GM21619 (cell line): ENCODE measurements at regions not wholly inside any gene's neighbourhood (a gene's known extent, or its start where the extent isn't known, plus 50 kb on each side); places are given as distances from the start of the nearest gene placed in this dataset.
"Not testable (repeated sequence)": the region's sequence is repeated elsewhere in the genome, so short reads cannot be mapped to it uniquely, and the experiment has no call there.

Source experiments
- ATAC-seq: cut with Tn5 transposase; IDR thresholded peaks from one replicate; pipeline ENCODE4 v1.9.1; 2021; ENCODE audit not compliant: unreplicated experiment

- ATAC-seq, result no peak
Observed at GRCh38 chr4:164293203-164293602, 460.7 kb upstream of the SMIM31 start.

- no peak for ATAC-seq
Observed at GRCh38 chr4:164293743-164294142, 460.2 kb upstream of the SMIM31 start.

GRCh38 chr4:164301430-164301829, 452.5 kb upstream of the SMIM31 start:
- ATAC-seq, result no peak

GRCh38 chr4:164304101-164304639, 449.8 kb upstream of the SMIM31 start:
- ATAC-seq, result peak; percentile 80

GRCh38 chr4:164304861-164305260, 449.1 kb upstream of the SMIM31 start:
- ATAC-seq, result no peak

- no peak for ATAC-seq
Observed at GRCh38 chr4:164307262-164307661, 446.7 kb upstream of the SMIM31 start.

- no peak for ATAC-seq
Observed at GRCh38 chr4:164312671-164313070, 441.3 kb upstream of the SMIM31 start.

- ATAC-seq, result no peak
Observed at GRCh38 chr4:164313853-164314252, 440.1 kb upstream of the SMIM31 start.

GRCh38 chr4:164318350-164318749, 435.6 kb upstream of the SMIM31 start:
- no peak for ATAC-seq

- ATAC-seq, result no peak
Observed at GRCh38 chr4:164319688-164320087, 434.2 kb upstream of the SMIM31 start.

GRCh38 chr4:164320847-164321246, 433.1 kb upstream of the SMIM31 start:
- ATAC-seq, result no peak

- no peak for ATAC-seq
Observed at GRCh38 chr4:164326056-164326455, 427.9 kb upstream of the SMIM31 start.

- no peak for ATAC-seq
Observed at GRCh38 chr4:164337219-164337944, 416.5 kb upstream of the SMIM31 start.

- no peak for ATAC-seq
Observed at GRCh38 chr4:164343472-164343976, 410.4 kb upstream of the SMIM31 start.

GRCh38 chr4:164345756-164346155, 408.2 kb upstream of the SMIM31 start:
- no peak for ATAC-seq

- no peak for ATAC-seq
Observed at GRCh38 chr4:164350061-164350460, 403.9 kb upstream of the SMIM31 start.

GRCh38 chr4:164350716-164351115, 403.2 kb upstream of the SMIM31 start:
- not testable (repeated sequence) for ATAC-seq

GRCh38 chr4:164357957-164358356, 396.0 kb upstream of the SMIM31 start:
- ATAC-seq, result no peak

- no peak for ATAC-seq
Observed at GRCh38 chr4:164358400-164358799, 395.5 kb upstream of the SMIM31 start.

GRCh38 chr4:164359881-164360280, 394.1 kb upstream of the SMIM31 start:
- ATAC-seq, result no peak

GRCh38 chr4:164368894-164369293, 385.0 kb upstream of the SMIM31 start:
- ATAC-seq, result no peak

- no peak for ATAC-seq
Observed at GRCh38 chr4:164373021-164373420, 380.9 kb upstream of the SMIM31 start.

- ATAC-seq, result no peak
Observed at GRCh38 chr4:164377277-164377676, 376.7 kb upstream of the SMIM31 start.
